PC-3 (cell line): ENCODE measurements at regions not wholly inside any gene's neighbourhood (a gene's known extent, or its start where the extent isn't known, plus 50 kb on each side); places are given as distances from the start of the nearest gene placed in this dataset.
A peak's percentile ranks its signal among the peaks of the same experiment; 100 is the strongest.

Source experiments
- ATAC-seq: fragments of 200-7000 bp; cut with Tn5 transposase; 2 replicates; pipeline ENCODE4 v1.9.1; 2020; ENCODE audit warnings: mild to moderate bottlenecking, moderate library complexity
- BruUV-seq: library from RNA; stranded (reverse); fragments of 400-500 nt; replicated peaks from 2 replicates; lab custom pipeline; 2021; lab: Mats Ljungman, UMichigan
- CTCF ChIA-PET: fragments of 300-600 bp; sonication (Branson Sonifier 250); formaldehyde crosslinking; loops from one replicate; lab custom pipeline; 2022; ENCODE audit warnings: antibody characterized with exemption; lab: Charles Lee
- POLR2A ChIA-PET: fragments of 300-600 bp; sonication (Branson Sonifier 250); formaldehyde crosslinking; loops from one replicate; lab custom pipeline; 2022; ENCODE audit warnings: antibody characterized with exemption; ENCODE audit not compliant: unreplicated experiment; lab: Charles Lee
- DNase-seq: peaks from one replicate; pipeline ENCODE4 v3.0.0-alpha.2; 2015
- H2AFZ ChIP-seq: fragments of 300-600 bp; sonication (generic); 2 replicates; pipeline ENCODE4 v1.6.0; 2016; ENCODE audit warnings: antibody characterized with exemption, low read length
- H3F3A ChIP-seq: fragments of 300-600 bp; sonication (generic); one replicate; pipeline ENCODE4 v1.6.0; 2017; ENCODE audit warnings: antibody characterized with exemption, low read length, control low read depth, mild to moderate bottlenecking; ENCODE audit not compliant: unreplicated experiment
- H3K27ac ChIP-seq: fragments of 300-600 bp; sonication (generic); 2 replicates; pipeline ENCODE4 v1.5.1; 2016; ENCODE audit warnings: mild to moderate bottlenecking, low read length
- H3K27me3 ChIP-seq: fragments of 300-600 bp; sonication (generic); 2 replicates; pipeline ENCODE4 v1.6.1; 2016; ENCODE audit warnings: low read length, mixed read lengths
- H3K36me3 ChIP-seq: fragments of 300-600 bp; sonication (generic); 2 replicates; pipeline ENCODE4 v1.6.1; 2016; ENCODE audit warnings: low read depth, mixed run types, low read length, mixed read lengths
- H3K4me1 ChIP-seq: fragments of 300-600 bp; sonication (generic); 2 replicates; pipeline ENCODE4 v1.5.1; 2016; ENCODE audit warnings: low read length; ENCODE audit not compliant: insufficient read depth
- H3K4me2 ChIP-seq: fragments of 300-600 bp; sonication (generic); 2 replicates; pipeline ENCODE4 v1.6.0; 2016; ENCODE audit warnings: low read length
- H3K4me3 ChIP-seq: fragments of 300-600 bp; sonication (generic); 2 replicates; pipeline ENCODE4 v1.5.1; 2016; ENCODE audit warnings: mild to moderate bottlenecking, low read length, mixed read lengths
- H3K79me2 ChIP-seq: fragments of 300-600 bp; sonication (generic); 2 replicates; pipeline ENCODE4 v1.6.1; 2017; ENCODE audit warnings: low read length, mixed read lengths
- H3K9ac ChIP-seq: fragments of 300-600 bp; sonication (generic); 2 replicates; pipeline ENCODE4 v1.6.0; 2016; ENCODE audit warnings: mild to moderate bottlenecking, low read length
- H3K9me2 ChIP-seq: fragments of 300-600 bp; sonication (generic); replicated peaks from 2 replicates; pipeline ENCODE4 v1.6.1; 2016; ENCODE audit warnings: mixed run types, low read length, mixed read lengths
- H3K9me3 ChIP-seq: fragments of 300-600 bp; sonication (generic); 2 replicates; pipeline ENCODE4 v1.6.1; 2016; ENCODE audit warnings: low read length, mixed read lengths
- H4K20me1 ChIP-seq: fragments of 300-600 bp; sonication (generic); 2 replicates; pipeline ENCODE4 v1.6.1; 2016; ENCODE audit warnings: low read length, mixed read lengths
- EZH2 ChIP-seq: fragments of 300-600 bp; sonication (generic); IDR thresholded peaks from one replicate; pipeline ENCODE4 v1.6.1; 2017; ENCODE audit warnings: antibody characterized with exemption, mild to moderate bottlenecking, low read length; ENCODE audit not compliant: unreplicated experiment
- EZH2phosphoT487 ChIP-seq: fragments of 300-600 bp; sonication (generic); IDR thresholded peaks from 2 replicates; pipeline ENCODE4 v1.6.1; 2018; ENCODE audit warnings: mild to moderate bottlenecking, antibody characterized with exemption, low read length, borderline replicate concordance
- intact Hi-C: fragments of 100-400 bp; cut with micrococcal nuclease; formaldehyde crosslinking; loops from 2 replicates; pipeline ENCODE4 v1.9.0; 2023
- TF ChIP-seq, protein P1 (sequence below): fragments of 300-600 bp; sonication (generic); conservative IDR thresholded peaks from 2 replicates; pipeline ENCODE4 v1.5.1; 2017; ENCODE audit warnings: antibody characterized with exemption, low read depth, mild to moderate bottlenecking, low read length

DNA sequence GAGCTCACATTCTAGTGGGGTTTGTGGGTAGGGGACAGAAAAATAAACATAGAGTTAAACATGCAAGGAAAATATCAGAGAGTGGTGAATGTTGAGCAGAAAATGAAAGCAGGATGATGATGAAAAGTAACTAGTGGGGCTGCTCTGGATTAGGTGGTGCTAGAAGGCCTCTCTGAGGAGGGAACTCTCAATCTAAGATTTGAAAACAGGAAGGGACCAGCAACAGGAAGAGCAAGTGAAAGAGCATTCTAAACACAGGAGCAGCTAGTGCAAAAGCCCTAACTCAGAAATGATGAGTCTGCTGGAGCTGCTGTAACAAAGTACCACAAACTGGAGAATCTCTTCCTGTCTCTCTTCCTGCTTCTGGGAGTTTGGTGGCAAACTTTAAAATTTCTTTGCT is 468.6 kb upstream of the AGTR1 start:
- no peaks in the 10 kb centered on the region for H3K9me3 ChIP-seq
- no peak overlapping the region for H3K4me2 ChIP-seq
- H3K27me3 ChIP-seq, result no peaks in the 10 kb centered on the region
- no peaks in the 10 kb centered on the region for H3K9me2 ChIP-seq
- no peak overlapping the region for H3K27ac ChIP-seq
- H3K4me3 ChIP-seq, result no peak overlapping the region
- no TSS peak for BruUV-seq
- H3K9ac ChIP-seq, result no peak overlapping the region
- ChIA-PET CTCF (no interaction called here), POLR2A (no interaction called here)
- no peak for DNase-seq
- H3K79me2 ChIP-seq, result no peaks in the 10 kb centered on the region
- no peak overlapping the region for H2AFZ ChIP-seq
- TF ChIP-seq EZH2phosphoT487 (no peak), EZH2 (no peak)
- TF ChIP-seq, protein P1, sequence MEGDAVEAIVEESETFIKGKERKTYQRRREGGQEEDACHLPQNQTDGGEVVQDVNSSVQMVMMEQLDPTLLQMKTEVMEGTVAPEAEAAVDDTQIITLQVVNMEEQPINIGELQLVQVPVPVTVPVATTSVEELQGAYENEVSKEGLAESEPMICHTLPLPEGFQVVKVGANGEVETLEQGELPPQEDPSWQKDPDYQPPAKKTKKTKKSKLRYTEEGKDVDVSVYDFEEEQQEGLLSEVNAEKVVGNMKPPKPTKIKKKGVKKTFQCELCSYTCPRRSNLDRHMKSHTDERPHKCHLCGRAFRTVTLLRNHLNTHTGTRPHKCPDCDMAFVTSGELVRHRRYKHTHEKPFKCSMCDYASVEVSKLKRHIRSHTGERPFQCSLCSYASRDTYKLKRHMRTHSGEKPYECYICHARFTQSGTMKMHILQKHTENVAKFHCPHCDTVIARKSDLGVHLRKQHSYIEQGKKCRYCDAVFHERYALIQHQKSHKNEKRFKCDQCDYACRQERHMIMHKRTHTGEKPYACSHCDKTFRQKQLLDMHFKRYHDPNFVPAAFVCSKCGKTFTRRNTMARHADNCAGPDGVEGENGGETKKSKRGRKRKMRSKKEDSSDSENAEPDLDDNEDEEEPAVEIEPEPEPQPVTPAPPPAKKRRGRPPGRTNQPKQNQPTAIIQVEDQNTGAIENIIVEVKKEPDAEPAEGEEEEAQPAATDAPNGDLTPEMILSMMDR, result no peak
- no peaks in the 10 kb centered on the region for H4K20me1 ChIP-seq
- no peak for ATAC-seq
- H3K36me3 ChIP-seq, result no peaks in the 10 kb centered on the region
- no peaks in the 10 kb centered on the region for H3F3A ChIP-seq
- H3K4me1 ChIP-seq, result no peaks in the 10 kb centered on the region
- intact Hi-C loops, result loop anchor here (10.0 kb wide), 1 partner anchor 116 kb away; no protein-coding TSS in a partner anchor

DNA sequence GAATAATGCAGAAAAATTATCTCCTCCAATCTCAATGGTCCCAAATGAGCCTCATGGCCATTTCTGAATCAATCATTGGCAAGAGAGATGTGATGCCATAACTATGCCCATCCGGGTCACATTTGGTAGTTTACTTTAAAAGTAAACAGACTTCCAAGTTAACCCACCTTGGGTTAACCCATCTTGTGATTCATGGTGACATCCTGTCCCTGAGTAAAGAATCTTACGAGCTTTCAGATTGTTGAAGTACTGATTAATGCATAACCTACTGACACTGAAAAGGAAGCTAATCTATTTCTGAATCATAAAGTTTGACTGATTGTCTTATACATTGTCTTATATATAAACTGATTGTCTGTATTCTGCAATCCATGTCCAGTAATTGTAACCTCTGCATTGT is 467.2 kb upstream of the AGTR1 start:
- Histone ChIP-seq H3K36me3 (no peaks in the 10 kb centered on the region), H3K4me1 (no peaks in the 10 kb centered on the region), H3K9me3 (no peaks in the 10 kb centered on the region), H3F3A (no peaks in the 10 kb centered on the region), H3K4me2 (no peak overlapping the region), H4K20me1 (no peaks in the 10 kb centered on the region), H3K9ac (no peak overlapping the region), H3K4me3 (no peak overlapping the region), H3K27ac (no peak overlapping the region), H2AFZ (no peak overlapping the region), H3K79me2 (no peaks in the 10 kb centered on the region), H3K9me2 (no peaks in the 10 kb centered on the region), H3K27me3 (no peaks in the 10 kb centered on the region)
- POLR2A ChIA-PET, result no interaction called here
- no TSS peak for BruUV-seq
- CTCF ChIA-PET, result no interaction called here
- ATAC-seq (peak; percentile 70), DNase-seq (peak; percentile 47)
- intact Hi-C loops, result no loop called here
- TF ChIP-seq, protein P1, result no peak
- TF ChIP-seq EZH2phosphoT487, result no peak
- no peak for TF ChIP-seq EZH2

DNA sequence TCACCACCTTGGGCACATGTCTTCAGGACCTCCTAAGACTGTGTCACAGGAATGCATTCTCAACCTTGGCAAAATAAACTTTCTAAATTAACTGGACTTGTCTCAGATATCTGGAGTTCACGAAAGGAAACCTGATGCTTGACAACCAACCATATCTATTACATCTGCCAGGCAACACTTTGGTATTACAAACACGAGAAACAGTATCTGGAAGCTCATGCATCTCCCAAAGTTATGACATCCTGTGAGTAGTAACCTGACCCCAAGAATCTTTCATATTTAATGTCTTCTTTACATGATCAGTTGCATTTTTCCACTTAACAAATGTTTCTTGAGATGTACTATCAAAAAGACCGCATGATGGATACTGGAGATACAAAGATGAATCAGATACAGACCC is 465.3 kb upstream of the AGTR1 start:
- no peak overlapping the region for H2AFZ ChIP-seq
- no TSS peak for BruUV-seq
- H3K36me3 ChIP-seq, result no peaks in the 10 kb centered on the region
- H3K27me3 ChIP-seq, result no peaks in the 10 kb centered on the region
- H3K4me1 ChIP-seq, result no peaks in the 10 kb centered on the region
- no peak overlapping the region for H3K27ac ChIP-seq
- TF ChIP-seq EZH2phosphoT487 (no peak), EZH2 (no peak)
- TF ChIP-seq, protein P1, result no peak
- no peak overlapping the region for H3K4me2 ChIP-seq
- no peaks in the 10 kb centered on the region for H3K9me3 ChIP-seq
- H3F3A ChIP-seq, result no peaks in the 10 kb centered on the region
- DNase-seq (no peak), ATAC-seq (no peak)
- H3K79me2 ChIP-seq, result no peaks in the 10 kb centered on the region
- intact Hi-C loops, result no loop called here
- no peaks in the 10 kb centered on the region for H3K9me2 ChIP-seq
- POLR2A ChIA-PET, result no interaction called here
- no peak overlapping the region for H3K9ac ChIP-seq
- no peak overlapping the region for H3K4me3 ChIP-seq
- CTCF ChIA-PET, result no interaction called here
- H4K20me1 ChIP-seq, result no peaks in the 10 kb centered on the region
